ENCODE measurements at regions not wholly inside any gene's neighbourhood (a gene's known extent, or its start where the extent isn't known, plus 50 kb on each side); places are given as distances from the start of the nearest gene placed in this dataset.

GRCh38 chr6:144362042-144363018, 77.2 kb downstream of the UTRN start:
- Histone ChIP-seq H3K4me3 (ENCODE audit: low read depth in 2 of 2, low read length in 2 of 2) (no peak overlapping the region), H3K36me3 (ENCODE audit: control insufficient read depth, insufficient read depth, low read length) (no peaks in the 10 kb centered on the region), H3K27me3 (ENCODE audit: control insufficient read depth, insufficient read depth, low read length) (no peaks in the 10 kb centered on the region), H3K27ac (ENCODE audit: low read length) (peak overlapping the region; percentile 69), H3K9me3 (ENCODE audit: control insufficient read depth, insufficient read depth, low read depth, low read length) (no peaks in the 10 kb centered on the region), H3K4me1 (ENCODE audit: control insufficient read depth, insufficient read depth, low read length) (peaks cover 46% of the 10 kb centered on the region)
- BruUV-seq (replicated peaks), result no TSS peak
- no peak for DNase-seq (ENCODE audit: low read depth, low spot score)
- POLR2A ChIA-PET, result interaction anchor here (0.5 kb wide), 1 partner anchor 75 kb away, joined by 5 read pairs; no protein-coding TSS in a partner anchor
- in situ Hi-C loops (cut with HindIII; ENCODE audit: low pct_unique_long_range_greater_than_20kb, low sequenced_read_pairs) (no loop called here), intact Hi-C loops (cut with micrococcal nuclease; ENCODE audit: unreplicated experiment) (no loop called here)
- no peak for TF ChIP-seq POLR2AphosphoS5 (IDR thresholded peaks at IDR 0.05; ENCODE audit: low read depth, low read length)
- no peak for TF ChIP-seq CTCF (IDR thresholded peaks at IDR 0.05)
- TF ChIP-seq TCF7L2 (IDR thresholded peaks at IDR 0.05; ENCODE audit: low read depth, low read length), result no peak
- TF ChIP-seq REST (IDR thresholded peaks at IDR 0.05; ENCODE audit: insufficient read depth in 1 of 2, low read depth in 2 of 2, low read length in 1 of 2), result no peak
- TF ChIP-seq SIN3A (IDR thresholded peaks at IDR 0.05; ENCODE audit: borderline replicate concordance, insufficient read depth, low read depth, low read length), result no peak
- ATAC-seq, result 0 out of 2 replicates have a peak, but pooled peaks have one; percentile 18
- CTCF ChIA-PET, result no interaction called here

DNA sequence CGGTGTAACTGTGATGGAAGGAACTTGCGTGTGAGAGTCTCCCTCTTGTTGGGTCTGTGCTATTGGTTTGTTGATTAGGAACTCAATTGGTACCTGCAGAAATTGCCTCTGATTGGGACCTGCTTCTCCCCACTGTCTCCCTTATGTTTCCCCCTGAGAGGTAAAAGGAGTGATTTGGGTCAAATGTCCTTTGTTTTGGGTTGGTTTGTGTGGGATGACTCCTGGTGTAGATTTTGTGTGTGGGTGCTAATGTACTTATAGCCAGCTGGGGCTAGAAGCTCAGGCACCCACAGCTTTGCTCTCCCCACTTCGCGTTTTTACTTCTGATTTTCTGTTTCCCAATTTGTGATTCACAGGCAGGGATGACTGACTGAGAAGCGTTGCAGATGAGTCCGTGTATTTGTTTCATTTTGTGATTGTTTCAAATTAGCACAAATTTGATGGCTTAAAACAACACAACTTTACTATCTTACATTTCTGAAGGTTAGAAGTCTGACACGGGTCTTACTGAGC, 79.1 kb downstream of the UTRN start:
- in situ Hi-C loops (cut with HindIII; ENCODE audit: low pct_unique_long_range_greater_than_20kb, low sequenced_read_pairs), result no loop called here
- POLR2A ChIA-PET, result interaction anchor here (0.6 to 0.7 kb wide), 2 partner anchors 73 to 81 kb away, joined by 4 read pairs; no protein-coding TSS in a partner anchor
- Histone ChIP-seq H3K27me3 (ENCODE audit: control insufficient read depth, insufficient read depth, low read length) (no peaks in the 10 kb centered on the region), H3K36me3 (ENCODE audit: control insufficient read depth, insufficient read depth, low read length) (no peaks in the 10 kb centered on the region), H3K4me3 (ENCODE audit: low read depth in 2 of 2, low read length in 2 of 2) (no peak overlapping the region), H3K9me3 (ENCODE audit: control insufficient read depth, insufficient read depth, low read depth, low read length) (no peaks in the 10 kb centered on the region), H3K27ac (ENCODE audit: low read length) (peak overlapping the region; percentile 57; the same call in 1 of the 2 replicates), H3K4me1 (ENCODE audit: control insufficient read depth, insufficient read depth, low read length) (peaks cover 41% of the 10 kb centered on the region)
- DNase-seq (ENCODE audit: low read depth, low spot score), result no peak
- BruUV-seq (replicated peaks), result no TSS peak
- TF ChIP-seq POLR2AphosphoS5 (IDR thresholded peaks at IDR 0.05; ENCODE audit: low read depth, low read length) (no peak), CTCF (IDR thresholded peaks at IDR 0.05) (no peak), REST (IDR thresholded peaks at IDR 0.05; ENCODE audit: insufficient read depth in 1 of 2, low read depth in 2 of 2, low read length in 1 of 2) (no peak), TCF7L2 (IDR thresholded peaks at IDR 0.05; ENCODE audit: low read depth, low read length) (no peak), SIN3A (IDR thresholded peaks at IDR 0.05; ENCODE audit: borderline replicate concordance, insufficient read depth, low read depth, low read length) (no peak)
- no peak for ATAC-seq
- intact Hi-C loops (cut with micrococcal nuclease; ENCODE audit: unreplicated experiment), result no loop called here
- CTCF ChIA-PET, result no interaction called here
